Neural cell (in vitro differentiated cells): ENCODE measurements at regions not wholly inside any gene's neighbourhood (a gene's known extent, or its start where the extent isn't known, plus 50 kb on each side); places are given as distances from the start of the nearest gene placed in this dataset.

Experiments used
- H2AFZ ChIP-seq: fragments of 200-600, 300-800 bp; sonication (generic), shearing (Covaris generic); 2 replicates; pipeline ENCODE4 v1.6.0; 2014; ENCODE audit warnings: low read depth, mild to moderate bottlenecking, antibody characterized with exemption, low read length, moderate library complexity
- H3F3A ChIP-seq: fragments of 200-600 bp; shearing (Covaris generic); 2 replicates; pipeline ENCODE4 v1.6.1; 2016; ENCODE audit warnings: mild to moderate bottlenecking, moderate library complexity, mixed read lengths, antibody characterized with exemption, low read length; ENCODE audit not compliant: insufficient read depth, poor library complexity, severe bottlenecking
- H3K27ac ChIP-seq: fragments of 200-600, 300-800 bp; sonication (generic), shearing (Covaris generic); 2 replicates; pipeline ENCODE4 v1.5.1; 2014; ENCODE audit warnings: mild to moderate bottlenecking, low read length, moderate library complexity
- H3K27me3 ChIP-seq: fragments of 300-800, 200-600 bp; sonication (generic), shearing (Covaris generic); 2 replicates; pipeline ENCODE4 v1.6.0; 2014; ENCODE audit warnings: mild to moderate bottlenecking, low read depth, low read length, moderate library complexity; ENCODE audit not compliant: insufficient read depth
- H3K36me3 ChIP-seq: fragments of 300-800, 200-600 bp; sonication (generic), shearing (Covaris generic); 2 replicates; pipeline ENCODE4 v1.5.1; 2014; ENCODE audit warnings: mild to moderate bottlenecking, antibody characterized with exemption, low read length, moderate library complexity; ENCODE audit not compliant: insufficient read depth
- H3K4me2 ChIP-seq: fragments of 300-800, 200-600 bp; sonication (generic), shearing (Covaris generic); 2 replicates; pipeline ENCODE4 v1.6.0; 2014; ENCODE audit warnings: mild to moderate bottlenecking, low read length
- H3K4me3 ChIP-seq: fragments of 300-800, 200-600 bp; sonication (generic), shearing (Covaris generic); 2 replicates; pipeline ENCODE4 v1.5.1; 2014; ENCODE audit warnings: mild to moderate bottlenecking, low read length, moderate library complexity
- H3K79me2 ChIP-seq: fragments of 200-600 bp; shearing (Covaris generic); replicated peaks from 2 replicates; pipeline ENCODE4 v1.6.0; 2014; ENCODE audit warnings: mild to moderate bottlenecking, low read length, moderate library complexity; ENCODE audit not compliant: insufficient read depth
- H3K9ac ChIP-seq: fragments of 300-800, 200-600 bp; sonication (generic), shearing (Covaris generic); 2 replicates; pipeline ENCODE4 v1.6.1; 2016; ENCODE audit warnings: mild to moderate bottlenecking, low read length, mixed read lengths
- H3K9me2 ChIP-seq: fragments of 200-600 bp; shearing (Covaris generic); 2 replicates; pipeline ENCODE4 v1.6.1; 2016; ENCODE audit warnings: mild to moderate bottlenecking, low read length, mixed read lengths; ENCODE audit not compliant: insufficient read depth
- H3K9me3 ChIP-seq: fragments of 200-600, 300-800 bp; sonication (generic), shearing (Covaris generic); 2 replicates; pipeline ENCODE4 v1.6.1; 2016; ENCODE audit warnings: mild to moderate bottlenecking, mixed run types, low read length, moderate library complexity, mixed read lengths
- H4K20me1 ChIP-seq: fragments of 200-600 bp; shearing (Covaris generic); 2 replicates; pipeline ENCODE4 v1.6.1; 2016; ENCODE audit warnings: mild to moderate bottlenecking, mixed run types; ENCODE audit not compliant: insufficient read depth
- CTCF ChIP-seq: fragments of 450-650 bp; IDR thresholded peaks from 2 replicates; pipeline ENCODE4 v1.5.1; 2014; ENCODE audit warnings: antibody characterized with exemption, mild to moderate bottlenecking, moderate library complexity; ENCODE audit not compliant: poor library complexity, severe bottlenecking
- EP300 ChIP-seq: fragments of 450-650 bp; conservative IDR thresholded peaks from 2 replicates; pipeline ENCODE4 v1.6.1; 2014; ENCODE audit warnings: antibody characterized with exemption, mild to moderate bottlenecking, moderate library complexity; ENCODE audit not compliant: poor library complexity, severe bottlenecking
- EZH2 ChIP-seq: fragments of 200-600, 300-800 bp; shearing (Covaris generic), sonication (generic); IDR thresholded peaks from 2 replicates; pipeline ENCODE4 v1.6.1; 2014; ENCODE audit warnings: antibody characterized with exemption, low read length, borderline replicate concordance, mild to moderate bottlenecking; ENCODE audit not compliant: insufficient read depth, poor library complexity, severe bottlenecking
- MXI1 ChIP-seq: fragments of 450-650 bp; conservative IDR thresholded peaks from 2 replicates; pipeline ENCODE4 v1.6.1; 2014; ENCODE audit warnings: antibody characterized with exemption, mild to moderate bottlenecking; ENCODE audit not compliant: poor library complexity, severe bottlenecking
- POLR2AphosphoS5 ChIP-seq: IDR thresholded peaks from 2 replicates; pipeline ENCODE4 v1.6.1; 2012
- RAD21 ChIP-seq: fragments of 450-650 bp; conservative IDR thresholded peaks from 2 replicates; pipeline ENCODE4 v1.6.1; 2014; ENCODE audit warnings: antibody characterized with exemption, mild to moderate bottlenecking, moderate library complexity
- REST ChIP-seq: IDR thresholded peaks from 2 replicates; pipeline ENCODE4 v1.6.1; 2012; ENCODE audit warnings: borderline replicate concordance
- SMC3 ChIP-seq: fragments of 450-650 bp; conservative IDR thresholded peaks from 2 replicates; pipeline ENCODE4 v1.6.1; 2014; ENCODE audit warnings: antibody characterized with exemption, mild to moderate bottlenecking, moderate library complexity; ENCODE audit not compliant: poor library complexity
- TAF1 ChIP-seq: IDR thresholded peaks from 2 replicates; pipeline ENCODE4 v1.6.1; 2012; ENCODE audit warnings: low read depth

- Histone ChIP-seq H3K9ac (no peak overlapping the region), H3K4me3 (no peak overlapping the region), H3K9me2 (no peaks in the 10 kb centered on the region), H3K27ac (no peak overlapping the region), H2AFZ (no peak overlapping the region), H3K4me2 (no peak overlapping the region), H3F3A (no peaks in the 10 kb centered on the region), H3K79me2 (peaks cover 36% of the 10 kb centered on the region), H3K36me3 (no peaks in the 10 kb centered on the region), H4K20me1 (no peaks in the 10 kb centered on the region), H3K9me3 (no peaks in the 10 kb centered on the region), H3K27me3 (no peaks in the 10 kb centered on the region)
- no peak for TF ChIP-seq TAF1
- no peak for TF ChIP-seq POLR2AphosphoS5
- no peak for TF ChIP-seq REST
- no peak for TF ChIP-seq MXI1
Observed at GRCh38 chr6:56845032-56845431, 109.9 kb upstream of the BEND6 start.

- H3K79me2 ChIP-seq: peaks cover 43% of the 10 kb centered on the region
- peak overlapping the region; percentile 74 for H2AFZ ChIP-seq
- no peaks in the 10 kb centered on the region for H4K20me1 ChIP-seq
Observed at GRCh38 chr6:56843476-56844349, 111.2 kb upstream of the BEND6 start.

More at GRCh38 chr6:56843476-56844349, 111.2 kb upstream of the BEND6 start:
- Histone ChIP-seq H3F3A (no peaks in the 10 kb centered on the region), H3K36me3 (no peaks in the 10 kb centered on the region), H3K9me2 (no peaks in the 10 kb centered on the region), H3K4me3 (peak overlapping the region; percentile 88), H3K27ac (peak overlapping the region; percentile 80), H3K4me2 (peak overlapping the region; percentile 31), H3K9ac (peak overlapping the region; percentile 87), H3K27me3 (no peaks in the 10 kb centered on the region), H3K9me3 (no peaks in the 10 kb centered on the region)
- TF ChIP-seq CTCF: peak; percentile 87
- TF ChIP-seq SMC3: peak; percentile 77
- no peak for TF ChIP-seq REST
- peak; percentile 66 for TF ChIP-seq RAD21
- no peak for TF ChIP-seq EZH2
- no peak for TF ChIP-seq TAF1
- peak; percentile 15 for TF ChIP-seq MXI1
- TF ChIP-seq POLR2AphosphoS5: peak; percentile 86
- peak; percentile 25 for TF ChIP-seq EP300
